Caco-2 (cell line): ENCODE measurements at regions not wholly inside any gene's neighbourhood (a gene's known extent, or its start where the extent isn't known, plus 50 kb on each side); places are given as distances from the start of the nearest gene placed in this dataset.

Experiments
- BruUV-seq: library from RNA; stranded (reverse); fragments of 400-500 nt; replicated peaks from 2 replicates; lab custom pipeline; 2021; lab: Mats Ljungman, UMichigan
- CTCF ChIA-PET: fragments of 300-600 bp; sonication (Branson Sonifier 250); formaldehyde crosslinking; loops from one replicate; lab custom pipeline; 2022; ENCODE audit warnings: antibody characterized with exemption; lab: Charles Lee
- POLR2A ChIA-PET: fragments of 300-600 bp; sonication (Branson Sonifier 250); formaldehyde crosslinking; loops from one replicate; lab custom pipeline; 2022; ENCODE audit warnings: antibody characterized with exemption; lab: Charles Lee
- DNase-seq, 2 experiments: peaks; one replicate each; pipeline versions ENCODE4 v3.0.0 to v3.0.0-alpha.2; 2020 to 2022
- H3K27me3 ChIP-seq: replicated peaks from 2 replicates; pipeline ENCODE4 v1.6.0; 2011; ENCODE audit warnings: low read length; ENCODE audit not compliant: control insufficient read depth, insufficient read depth
- H3K36me3 ChIP-seq: 2 replicates; pipeline ENCODE4 v1.5.1; 2011; ENCODE audit warnings: low read length; ENCODE audit not compliant: control insufficient read depth, insufficient read depth
- H3K4me1 ChIP-seq: fragments of 250-450 bp; sonication (Bioruptor Pico); 2 replicates; pipeline ENCODE4 v1.5.1; 2020; ENCODE audit warnings: mild to moderate bottlenecking
- H3K4me3 ChIP-seq: 2 replicates; pipeline ENCODE4 v1.5.1; 2011; ENCODE audit warnings: low read depth, mild to moderate bottlenecking, control low read depth, low read length
- H3K9me3 ChIP-seq: fragments of 250-450 bp; sonication (Bioruptor Pico); 2 replicates; pipeline ENCODE4 v1.5.1; 2020; ENCODE audit warnings: mild to moderate bottlenecking, moderate library complexity
- H3K27ac Mint-ChIP-seq: one replicate; pipeline ENCODE4 v1.8.0; 2022; ENCODE audit warnings: mixed read lengths; ENCODE audit not compliant: unreplicated experiment
- H3K27me3 Mint-ChIP-seq: one replicate; pipeline ENCODE4 v1.8.0; 2022; ENCODE audit warnings: mixed read lengths; ENCODE audit not compliant: insufficient read depth, unreplicated experiment
- H3K36me3 Mint-ChIP-seq: one replicate; pipeline ENCODE4 v1.8.0; 2022; ENCODE audit warnings: mild to moderate bottlenecking, mixed read lengths; ENCODE audit not compliant: insufficient read depth, unreplicated experiment
- H3K4me1 Mint-ChIP-seq: one replicate; pipeline ENCODE4 v1.8.0; 2022; ENCODE audit warnings: low read depth, mixed read lengths; ENCODE audit not compliant: unreplicated experiment
- H3K4me3 Mint-ChIP-seq: one replicate; pipeline ENCODE4 v1.8.0; 2022; ENCODE audit warnings: mild to moderate bottlenecking, moderate library complexity, mixed read lengths; ENCODE audit not compliant: unreplicated experiment
- H3K9me3 Mint-ChIP-seq: one replicate; pipeline ENCODE4 v1.8.0; 2022; ENCODE audit warnings: mixed read lengths; ENCODE audit not compliant: unreplicated experiment
- CTCF ChIP-seq, 2 experiments: fragments of 200-600 bp in 1 of 2; IDR thresholded peaks; 1 replicate in 1 of 2; 2 replicates in 1 of 2; pipeline versions ENCODE4 v1.5.1 to v1.8.0; 2011 to 2022; ENCODE audit warnings: antibody characterized with exemption in 1 of 2, control low read depth in 1 of 2, inconsistent platforms in 1 of 2, low read depth in 1 of 2, low read length in 1 of 2, mild to moderate bottlenecking in 1 of 2, moderate library complexity in 1 of 2; ENCODE audit not compliant: insufficient read depth in 1 of 2, severe bottlenecking in 1 of 2, unreplicated experiment in 1 of 2
- intact Hi-C: fragments of 100-400 bp; cut with micrococcal nuclease; formaldehyde crosslinking; loops from one replicate; pipeline ENCODE4 v1.10.0; 2022; ENCODE audit not compliant: unreplicated experiment

GRCh38 chr11:112357488-112357887 is 96.8 kb upstream of the PLET1 start:
- ChIA-PET CTCF (no interaction called here), POLR2A (no interaction called here)
- H3K9me3 Mint-ChIP-seq: no peaks in the 10 kb centered on the region
- Histone ChIP-seq H3K9me3 (no peaks in the 10 kb centered on the region), H3K36me3 (no peaks in the 10 kb centered on the region), H3K4me1 (no peaks in the 10 kb centered on the region), H3K27me3 (no peaks in the 10 kb centered on the region), H3K4me3 (no peak overlapping the region)
- DNase-seq: no peak
- H3K36me3 Mint-ChIP-seq: no peaks in the 10 kb centered on the region
- no peak for TF ChIP-seq CTCF (IDR thresholded peaks at IDR 0.05; ENCODE audit: insufficient read depth in 1 of 2, low read depth in 1 of 2, low read length in 1 of 2, severe bottlenecking in 1 of 2, unreplicated experiment in 1 of 2)
- H3K4me3 Mint-ChIP-seq: no peak overlapping the region
- intact Hi-C loops: no loop called here
- H3K4me1 Mint-ChIP-seq: no peaks in the 10 kb centered on the region
- no TSS peak for BruUV-seq
- peaks cover 5% of the 10 kb centered on the region for H3K27me3 Mint-ChIP-seq
- no peak overlapping the region for H3K27ac Mint-ChIP-seq

- Mint-ChIP-seq H3K4me1 (no peaks in the 10 kb centered on the region), H3K27ac (no peak overlapping the region), H3K36me3 (no peaks in the 10 kb centered on the region), H3K27me3 (peaks cover 3% of the 10 kb centered on the region), H3K9me3 (no peaks in the 10 kb centered on the region), H3K4me3 (no peak overlapping the region)
- Histone ChIP-seq H3K36me3 (no peaks in the 10 kb centered on the region), H3K27me3 (no peaks in the 10 kb centered on the region), H3K9me3 (no peaks in the 10 kb centered on the region), H3K4me1 (no peaks in the 10 kb centered on the region), H3K4me3 (no peak overlapping the region)
- no peak for DNase-seq
- ChIA-PET POLR2A (no interaction called here), CTCF (interaction anchor here (0.7 kb wide), 1 partner anchor 229 kb away, joined by 4 read pairs; no protein-coding TSS in a partner anchor)
- no TSS peak for BruUV-seq
- intact Hi-C loops: no loop called here
- no peak for TF ChIP-seq CTCF (IDR thresholded peaks at IDR 0.05; ENCODE audit: insufficient read depth in 1 of 2, low read depth in 1 of 2, low read length in 1 of 2, severe bottlenecking in 1 of 2, unreplicated experiment in 1 of 2)
Measured at GRCh38 chr11:112361396-112361795, 100.7 kb upstream of the PLET1 start.

GRCh38 chr11:112363527-112363926 is 102.9 kb upstream of the PLET1 start:
- intact Hi-C loops: no loop called here
- no peaks in the 10 kb centered on the region for H3K9me3 Mint-ChIP-seq
- Histone ChIP-seq H3K4me3 (no peak overlapping the region), H3K9me3 (no peaks in the 10 kb centered on the region), H3K4me1 (no peaks in the 10 kb centered on the region), H3K27me3 (no peaks in the 10 kb centered on the region), H3K36me3 (no peaks in the 10 kb centered on the region)
- POLR2A ChIA-PET: no interaction called here
- peaks cover 7% of the 10 kb centered on the region for H3K27me3 Mint-ChIP-seq
- H3K4me3 Mint-ChIP-seq: no peak overlapping the region
- H3K27ac Mint-ChIP-seq: no peak overlapping the region
- no TSS peak for BruUV-seq
- CTCF ChIA-PET: no interaction called here
- no peaks in the 10 kb centered on the region for H3K36me3 Mint-ChIP-seq
- H3K4me1 Mint-ChIP-seq: no peaks in the 10 kb centered on the region
- TF ChIP-seq CTCF (IDR thresholded peaks at IDR 0.05; ENCODE audit: insufficient read depth in 1 of 2, low read depth in 1 of 2, low read length in 1 of 2, severe bottlenecking in 1 of 2, unreplicated experiment in 1 of 2): no peak
- no peak for DNase-seq
